Mesodermal cell (in vitro differentiated cells): ENCODE measurements at regions not wholly inside any gene's neighbourhood (a gene's known extent, or its start where the extent isn't known, plus 50 kb on each side); places are given as distances from the start of the nearest gene placed in this dataset.
"Not testable (repeated sequence)": the region's sequence is repeated elsewhere in the genome, so short reads cannot be mapped to it uniquely, and the experiment has no call there.

Source experiments
- H3K27ac ChIP-seq: 2 replicates; pipeline ENCODE4 v1.7.0; 2013; ENCODE audit warnings: mild to moderate bottlenecking, low read depth, low read length, moderate library complexity; ENCODE audit not compliant: severe bottlenecking
- H3K36me3 ChIP-seq: 2 replicates; pipeline ENCODE4 v1.7.1; 2013; ENCODE audit warnings: mild to moderate bottlenecking, low read length, moderate library complexity; ENCODE audit not compliant: control insufficient read depth, insufficient read depth
- H3K4me1 ChIP-seq: one replicate; pipeline ENCODE4 v1.7.1; 2013; ENCODE audit warnings: mild to moderate bottlenecking, low read length; ENCODE audit not compliant: insufficient read depth, control insufficient read depth, poor library complexity, severe bottlenecking
- H3K4me3 ChIP-seq: 2 replicates; pipeline ENCODE4 v1.7.0; 2013; ENCODE audit warnings: low read length, control low read depth, mild to moderate bottlenecking; ENCODE audit not compliant: insufficient read depth, poor library complexity, severe bottlenecking; ENCODE audit errors: extremely low read depth
- H3K9me3 ChIP-seq: 2 replicates; pipeline ENCODE4 v1.7.1; 2013; ENCODE audit warnings: mild to moderate bottlenecking, low read length, moderate library complexity; ENCODE audit not compliant: control insufficient read depth
- WGBS, 2 experiments: methylation state at CpG; one replicate each; pipeline ENCODE4 v1.1.5; 2013; ENCODE audit warnings: missing lambda C conversion rate in 2 of 2; ENCODE audit not compliant: insufficient coverage in 2 of 2; 5-methylcytosine and 5-hydroxymethylcytosine counted together

GRCh38 chr1:148402152-148403084, 80.7 kb downstream of the PPIAL4G start:
- peak overlapping the region; percentile 49 for H3K4me3 ChIP-seq
- H3K9me3 ChIP-seq, H3K36me3 ChIP-seq, H3K4me1 ChIP-seq: not testable (repeated sequence)
- WGBS, 2 experiments: 2 to 6% methylated on average over 14 to 23 of the region's 45 CpGs
- peak overlapping the region; percentile 78 for H3K27ac ChIP-seq

GRCh38 chr1:148397516-148397915, 85.6 kb downstream of the PPIAL4G start:
- H3K4me1 ChIP-seq, H3K36me3 ChIP-seq, H3K27ac ChIP-seq, H3K4me3 ChIP-seq, H3K9me3 ChIP-seq: not testable (repeated sequence)
- 71% methylated on average over 1 of the region's 1 CpG; no CpG with 5 or more reads in 1 of the 2 experiments for WGBS, 2 experiments

GRCh38 chr1:148392505-148392904, 90.6 kb downstream of the PPIAL4G start:
- not testable (repeated sequence) for H3K4me3 ChIP-seq, H3K36me3 ChIP-seq, H3K27ac ChIP-seq, H3K4me1 ChIP-seq, H3K9me3 ChIP-seq
- no CpG with 5 or more reads among the region's 2 CpGs for WGBS, 2 experiments

DNA sequence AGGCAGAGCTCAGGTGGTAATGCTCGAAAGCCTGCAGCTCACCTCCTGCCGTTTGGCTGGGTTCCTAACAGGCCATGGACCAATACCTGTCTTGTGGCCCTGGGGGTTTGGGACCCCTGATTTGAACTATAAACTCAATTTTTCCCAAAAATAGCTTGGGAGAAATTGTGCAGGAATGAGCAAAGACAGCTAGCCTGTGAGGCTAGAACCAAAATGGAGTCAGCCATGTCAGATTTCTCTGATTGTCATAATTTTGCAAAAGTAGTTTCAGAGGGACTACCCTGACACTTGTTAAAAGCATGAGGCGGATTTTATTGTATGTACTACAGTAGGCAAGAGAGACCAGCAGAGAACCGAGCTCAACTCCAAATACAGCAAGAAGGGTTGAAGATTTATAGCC, 91.8 kb downstream of the PPIAL4G start:
- not testable (repeated sequence) for H3K4me1 ChIP-seq, H3K9me3 ChIP-seq, H3K4me3 ChIP-seq, H3K36me3 ChIP-seq, H3K27ac ChIP-seq
- WGBS, 2 experiments: 90 to 100% methylated on average over 2 to 3 of the region's 4 CpGs

DNA sequence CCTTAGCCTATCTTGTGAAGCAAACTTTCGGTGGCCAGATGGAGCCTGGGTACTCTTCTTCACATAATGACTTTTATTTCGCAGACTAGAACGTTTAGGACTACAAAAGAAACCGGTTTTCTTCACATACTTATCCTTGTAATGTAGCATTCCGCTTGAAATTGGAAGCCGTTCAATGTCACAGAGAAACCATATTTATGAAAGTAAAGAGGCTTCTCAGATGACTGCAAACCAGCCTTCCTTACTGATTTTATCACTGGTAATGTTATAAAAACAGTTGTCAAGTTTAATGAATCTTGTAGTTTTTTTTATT, 94.1 kb downstream of the PPIAL4G start:
- Histone ChIP-seq H3K36me3 (no peaks in the 10 kb centered on the region), H3K4me3 (no peak overlapping the region), H3K27ac (peak overlapping the region; percentile 53), H3K4me1 (peaks cover 4% of the 10 kb centered on the region), H3K9me3 (no peaks in the 10 kb centered on the region)
- WGBS, 2 experiments: 51 to 83% methylated on average over 2 to 4 of the region's 6 CpGs

DNA sequence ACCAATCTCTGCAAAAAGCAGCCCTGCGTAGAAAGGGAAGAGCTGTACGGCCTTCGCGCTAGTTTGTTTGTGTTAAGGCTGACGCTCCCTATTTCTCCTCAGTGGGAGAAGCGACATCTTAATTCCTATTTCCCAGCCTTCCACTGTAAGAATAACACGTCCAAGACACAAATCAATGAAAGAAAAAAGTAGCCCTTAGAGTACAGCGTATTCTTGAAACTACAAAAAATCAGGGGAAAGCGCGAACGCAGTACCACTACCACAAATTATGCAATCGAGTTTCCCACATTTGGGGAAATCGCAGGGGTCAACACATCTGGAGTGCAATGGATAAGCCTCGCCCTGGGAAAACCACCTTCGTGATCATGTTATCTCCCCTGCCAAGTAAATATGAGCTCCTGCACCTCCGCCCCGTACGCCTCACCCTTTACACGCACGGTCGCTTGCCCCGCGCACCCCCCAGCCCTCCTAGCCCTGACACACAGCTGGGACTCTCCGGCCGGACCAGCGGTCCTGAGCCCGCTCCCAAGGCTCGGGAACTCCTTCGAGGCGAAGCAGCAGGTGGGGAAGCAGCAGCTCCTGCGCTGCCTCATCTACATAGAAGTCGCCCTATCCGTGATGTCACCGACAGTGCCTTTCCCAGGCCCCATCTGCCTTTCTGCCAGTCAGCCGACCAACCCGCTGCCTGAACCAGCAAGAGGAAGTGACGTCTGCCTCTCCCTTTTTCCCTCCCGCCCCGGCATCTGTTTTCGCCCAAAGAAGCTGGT, 94.7 kb downstream of the PPIAL4G start:
- H3K9me3 ChIP-seq: no peaks in the 10 kb centered on the region
- no peaks in the 10 kb centered on the region for H3K36me3 ChIP-seq
- H3K27ac ChIP-seq: peak overlapping the region; percentile 53
- WGBS, 2 experiments: 57 to 70% methylated on average over 33 to 40 of the region's 40 CpGs
- H3K4me3 ChIP-seq: peak overlapping the region; percentile 11
- peaks cover 4% of the 10 kb centered on the region for H3K4me1 ChIP-seq

- 83 to 98% methylated on average over 4 to 9 of the region's 9 CpGs for WGBS, 2 experiments
- not testable (repeated sequence) for H3K27ac ChIP-seq, H3K9me3 ChIP-seq, H3K4me1 ChIP-seq, H3K4me3 ChIP-seq, H3K36me3 ChIP-seq
Observed at GRCh38 chr1:148387949-148388259, 95.2 kb downstream of the PPIAL4G start.

GRCh38 chr1:148387122-148387948, 95.8 kb downstream of the PPIAL4G start:
- WGBS, 2 experiments: 95 to 96% methylated on average over 16 to 17 of the region's 18 CpGs
- H3K4me1 ChIP-seq, H3K9me3 ChIP-seq, H3K4me3 ChIP-seq, H3K27ac ChIP-seq, H3K36me3 ChIP-seq: not testable (repeated sequence)

DNA sequence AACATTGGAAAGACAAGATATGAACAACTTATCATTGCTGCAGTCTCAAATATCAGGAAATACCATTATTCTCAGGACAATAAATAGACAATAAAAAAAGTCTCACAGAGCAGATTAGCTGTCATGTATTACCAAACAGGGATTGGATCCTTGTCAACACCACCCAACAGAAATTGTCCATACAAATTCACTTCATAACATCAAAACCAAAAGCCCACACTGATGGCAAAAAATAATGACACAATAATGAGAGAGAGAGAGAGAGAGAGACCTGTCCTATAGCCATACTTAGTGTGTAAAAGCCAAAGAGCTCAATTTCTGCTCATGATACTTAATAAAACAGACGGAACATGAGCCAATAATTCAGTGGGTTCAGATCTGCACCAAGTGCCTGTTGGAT, 96.5 kb downstream of the PPIAL4G start:
- Histone ChIP-seq H3K4me1 (peaks cover 4% of the 10 kb centered on the region), H3K36me3 (no peaks in the 10 kb centered on the region), H3K9me3 (no peaks in the 10 kb centered on the region), H3K27ac (no peak overlapping the region), H3K4me3 (no peak overlapping the region)
- WGBS, 2 experiments: 86 to 100% methylated on average over 1 of the region's 1 CpG

DNA sequence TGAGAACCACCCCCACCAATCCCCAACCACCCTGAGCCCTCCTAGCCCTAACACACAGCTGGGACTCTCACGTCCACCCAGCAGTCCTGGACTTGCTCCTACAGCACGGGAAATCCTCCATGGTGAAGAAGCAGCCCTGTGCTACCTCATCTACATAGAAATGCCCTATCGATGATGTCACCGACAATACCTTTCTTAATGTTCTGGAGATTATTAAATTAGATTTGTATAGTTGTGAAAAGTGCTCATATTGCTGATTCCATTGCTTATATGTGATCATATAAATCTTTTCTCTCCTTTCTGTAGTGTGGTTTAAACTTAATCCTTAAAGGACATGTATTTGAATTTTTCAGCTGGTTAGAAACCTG, 97.1 kb downstream of the PPIAL4G start:
- H3K9me3 ChIP-seq, H3K27ac ChIP-seq, H3K36me3 ChIP-seq, H3K4me3 ChIP-seq, H3K4me1 ChIP-seq: not testable (repeated sequence)
- 83 to 100% methylated on average over 1 to 2 of the region's 4 CpGs for WGBS, 2 experiments
